ENCODE measurements at regions not wholly inside any gene's neighbourhood (a gene's known extent, or its start where the extent isn't known, plus 50 kb on each side); places are given as distances from the start of the nearest gene placed in this dataset.
"Not testable (repeated sequence)": the region's sequence is repeated elsewhere in the genome, so short reads cannot be mapped to it uniquely, and the experiment has no call there.

DNA sequence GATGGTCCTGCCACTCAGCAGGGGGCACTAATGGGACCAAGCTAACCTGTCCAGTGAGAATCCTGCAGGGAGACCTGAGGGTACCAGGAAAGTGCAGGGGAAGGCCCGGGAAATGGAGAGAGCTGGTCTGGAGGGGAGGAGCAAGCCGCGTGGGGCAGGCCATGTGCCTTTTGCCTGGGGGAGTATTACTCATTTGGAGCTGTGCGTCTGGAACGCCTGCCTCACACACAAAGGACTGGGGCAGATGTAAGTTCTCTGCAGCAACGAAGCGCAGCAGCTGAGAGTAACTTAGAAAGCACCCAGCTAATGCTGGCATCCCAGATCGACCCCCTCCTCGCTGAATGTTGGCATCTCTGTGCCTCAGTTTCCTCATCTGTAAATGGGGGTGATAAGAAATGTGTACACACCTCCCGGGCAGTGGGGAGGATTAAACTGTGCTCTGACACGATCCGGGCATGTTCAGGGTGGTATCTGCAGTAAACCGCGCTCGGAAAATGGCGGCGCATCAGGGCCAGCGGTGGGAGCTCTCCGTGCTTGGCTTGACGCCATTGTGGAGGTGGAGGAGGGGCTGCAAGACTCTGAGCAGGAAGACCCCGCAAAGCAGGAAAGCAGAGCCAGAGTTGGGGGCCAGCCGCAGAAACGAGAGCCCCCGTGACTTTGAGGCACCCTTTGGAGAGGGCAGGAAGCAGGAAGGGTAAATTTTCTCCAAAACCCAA is 212.5 kb downstream of the NPHP4 start:
- ChIA-PET POLR2A (no interaction called here), CTCF (no interaction called here)
- no peak overlapping the region for H3K4me3 Mint-ChIP-seq
- no peak for DNase-seq
- H3K36me3 Mint-ChIP-seq (ENCODE audit: low read depth): no peaks in the 10 kb centered on the region
- H3K9me3 Mint-ChIP-seq: peaks cover 9% of the 10 kb centered on the region
- H3K27me3 Mint-ChIP-seq: no peaks in the 10 kb centered on the region
- no peaks in the 10 kb centered on the region for H3K4me1 Mint-ChIP-seq
- no peak overlapping the region for H3K27ac Mint-ChIP-seq

DNA sequence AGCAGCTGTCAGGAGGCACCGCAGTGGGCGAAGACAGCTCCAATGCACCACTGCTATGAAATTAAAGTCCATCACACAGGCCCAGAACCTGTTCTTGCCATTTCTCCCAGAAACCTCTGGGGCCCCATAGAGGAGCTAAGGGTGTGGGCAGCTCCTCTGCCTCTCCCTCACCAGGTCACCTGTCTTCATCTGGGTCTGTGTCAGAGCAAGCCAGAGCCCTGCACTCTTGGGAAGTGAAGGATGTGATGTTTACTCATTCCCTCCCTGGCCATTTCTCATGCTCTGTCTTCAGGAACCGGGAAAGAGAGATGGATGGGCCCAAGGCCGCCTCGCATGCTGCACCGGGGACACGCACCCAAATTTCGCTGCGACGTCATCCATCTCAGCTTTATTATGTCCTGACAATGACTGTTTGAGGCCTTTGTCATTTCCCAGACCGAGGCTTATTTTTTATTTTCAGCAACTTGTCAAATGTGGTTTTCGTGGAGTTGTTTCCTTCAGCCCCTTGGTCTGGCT is 216.1 kb downstream of the NPHP4 start:
- Mint-ChIP-seq H3K36me3 (ENCODE audit: low read depth) (no peaks in the 10 kb centered on the region), H3K4me3 (no peak overlapping the region), H3K9me3 (peaks cover 9% of the 10 kb centered on the region), H3K27me3 (peaks cover 4% of the 10 kb centered on the region), H3K4me1 (no peaks in the 10 kb centered on the region), H3K27ac (no peak overlapping the region)
- ChIA-PET CTCF (no interaction called here), POLR2A (no interaction called here)
- no peak for DNase-seq

DNA sequence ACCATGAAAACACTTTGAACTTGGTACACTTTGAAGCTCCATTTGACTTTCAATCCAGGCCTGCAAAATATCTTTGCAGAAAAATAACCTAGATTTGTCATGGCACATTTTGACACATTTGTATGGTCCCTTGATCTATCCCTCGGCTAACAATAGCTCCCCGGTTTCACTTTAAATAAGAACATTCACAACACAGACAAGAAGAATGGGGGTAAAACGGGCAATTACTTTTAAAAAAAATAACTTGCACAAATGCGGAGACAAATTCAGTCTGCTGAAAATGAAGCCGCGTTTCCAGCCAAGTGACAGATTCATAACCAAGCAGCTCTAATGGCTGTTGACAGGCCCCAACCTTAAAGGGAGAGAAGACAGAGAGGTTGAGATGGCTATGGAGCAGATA is 218.2 kb downstream of the NPHP4 start:
- Mint-ChIP-seq H3K4me1 (no peaks in the 10 kb centered on the region), H3K4me3 (no peak overlapping the region), H3K27ac (no peak overlapping the region), H3K9me3 (peaks cover 4% of the 10 kb centered on the region), H3K36me3 (ENCODE audit: low read depth) (no peaks in the 10 kb centered on the region), H3K27me3 (peaks cover 10% of the 10 kb centered on the region)
- CTCF ChIA-PET: no interaction called here
- DNase-seq: no peak
- POLR2A ChIA-PET: no interaction called here

DNA sequence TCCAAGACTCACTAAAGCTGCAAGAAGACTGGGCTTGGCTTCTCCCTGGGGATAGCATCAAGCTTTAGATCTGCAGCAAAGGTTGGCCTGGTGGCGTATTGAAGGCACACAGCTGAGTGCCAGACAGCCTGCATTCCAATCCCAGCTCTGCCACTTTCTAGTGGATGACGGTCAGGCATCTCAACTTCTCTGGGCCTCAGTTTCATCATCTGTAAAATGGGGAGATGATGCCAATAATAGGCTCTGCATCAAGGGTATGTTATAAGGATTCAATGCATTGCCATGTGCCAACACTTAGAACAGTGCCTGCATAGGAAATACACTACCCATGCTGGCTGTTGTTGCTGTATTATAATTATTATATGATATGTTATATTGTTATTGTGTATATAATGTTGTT is 220.4 kb downstream of the NPHP4 start:
- DNase-seq: no peak
- peaks cover 10% of the 10 kb centered on the region for H3K27me3 Mint-ChIP-seq
- H3K4me1 Mint-ChIP-seq: no peaks in the 10 kb centered on the region

DNA sequence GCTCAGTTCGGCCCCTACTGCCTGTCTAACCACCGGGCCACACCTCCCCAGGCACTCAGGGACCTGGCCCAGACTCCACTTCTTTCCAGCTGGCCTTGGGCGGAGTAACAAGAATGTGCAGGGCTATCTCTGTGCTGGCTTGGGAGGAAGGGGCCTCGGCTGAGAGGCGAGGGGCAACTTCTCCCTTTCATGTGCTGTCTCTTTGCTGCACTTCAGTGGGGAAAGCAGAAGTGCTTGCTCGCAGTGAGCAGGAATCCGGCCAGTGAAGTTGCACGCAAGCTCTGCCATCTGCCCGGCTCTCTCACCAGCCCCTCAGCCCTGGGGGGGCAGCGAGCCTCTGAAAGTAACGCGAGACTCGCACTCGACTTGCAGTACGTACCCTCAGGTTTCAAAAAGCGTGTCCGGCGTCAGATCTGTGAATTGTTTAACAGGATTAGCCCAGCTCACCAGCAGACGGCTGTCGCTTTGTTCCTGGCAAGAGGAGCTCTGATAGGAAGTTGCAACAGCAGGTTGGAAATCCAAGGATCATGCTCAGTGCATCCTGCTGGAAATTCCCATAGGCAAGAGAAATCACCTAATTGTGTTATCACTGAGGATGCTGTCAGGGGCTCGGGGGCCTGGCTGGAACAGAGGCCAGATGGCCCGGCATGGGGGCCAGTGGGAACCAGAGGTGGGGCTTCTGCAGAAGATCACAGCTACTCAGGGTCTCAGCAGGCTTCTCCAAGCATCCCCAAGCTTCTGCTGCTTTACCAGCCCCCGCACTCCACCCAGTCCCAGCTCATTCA is 221.1 kb downstream of the NPHP4 start:
- Mint-ChIP-seq H3K4me3 (no peak overlapping the region), H3K9me3 (no peaks in the 10 kb centered on the region), H3K27me3 (peaks cover 10% of the 10 kb centered on the region), H3K4me1 (no peaks in the 10 kb centered on the region), H3K27ac (no peak overlapping the region), H3K36me3 (ENCODE audit: low read depth) (no peaks in the 10 kb centered on the region)
- ChIA-PET POLR2A (no interaction called here), CTCF (no interaction called here)
- DNase-seq: no peak

More for the DNA sequence above, 220.4 kb downstream of the NPHP4 start:
- CTCF ChIA-PET: no interaction called here
- Mint-ChIP-seq H3K4me3 (no peak overlapping the region), H3K36me3 (ENCODE audit: low read depth) (no peaks in the 10 kb centered on the region), H3K9me3 (no peaks in the 10 kb centered on the region), H3K27ac (no peak overlapping the region)
- POLR2A ChIA-PET: no interaction called here

DNA sequence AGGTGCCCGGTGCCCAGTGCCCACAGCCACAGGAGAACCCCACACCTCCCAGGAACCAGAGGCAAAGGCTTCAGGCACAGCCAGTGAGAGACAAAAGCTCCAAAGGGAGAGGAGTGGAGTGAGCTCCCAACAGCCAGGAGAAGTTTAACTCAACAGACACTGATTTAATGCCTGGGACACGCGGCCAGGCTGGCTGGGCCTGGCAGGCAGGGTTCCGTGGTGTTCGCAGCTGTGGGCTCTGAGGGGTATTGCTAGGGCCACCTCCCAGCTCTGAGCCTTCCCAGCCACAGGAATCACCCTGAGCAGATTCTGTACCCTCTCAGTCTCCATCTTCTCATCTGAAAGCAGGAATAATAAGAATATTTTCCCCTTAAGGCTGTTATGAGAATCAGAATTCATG is 222.5 kb downstream of the NPHP4 start:
- POLR2A ChIA-PET: no interaction called here
- DNase-seq: no peak
- H3K27me3 Mint-ChIP-seq: peaks cover 10% of the 10 kb centered on the region
- H3K9me3 Mint-ChIP-seq: no peaks in the 10 kb centered on the region
- CTCF ChIA-PET: no interaction called here
- no peak overlapping the region for H3K4me3 Mint-ChIP-seq
- no peaks in the 10 kb centered on the region for H3K4me1 Mint-ChIP-seq
- H3K36me3 Mint-ChIP-seq (ENCODE audit: low read depth): no peaks in the 10 kb centered on the region
- H3K27ac Mint-ChIP-seq: no peak overlapping the region

DNA sequence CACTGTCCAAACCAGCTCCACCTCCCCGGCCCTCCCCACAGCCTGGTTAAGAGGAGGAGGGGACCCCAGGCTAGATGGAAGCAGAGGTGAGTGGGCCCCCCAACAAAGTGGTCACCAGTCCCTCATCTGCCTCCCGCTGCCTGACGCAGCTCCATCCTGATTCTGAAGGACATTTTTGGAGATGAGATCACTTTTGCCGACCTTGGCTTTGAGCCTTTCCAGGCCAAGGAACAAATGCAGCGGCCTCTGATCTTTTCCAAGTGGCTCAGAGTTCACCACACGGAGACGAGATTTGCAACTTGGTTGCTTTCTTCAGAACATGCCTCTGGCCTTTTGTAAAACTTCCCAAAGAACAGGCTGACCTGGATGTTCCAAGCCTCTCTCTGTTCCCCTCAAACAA is 223.1 kb downstream of the NPHP4 start:
- DNase-seq: no peak
- H3K4me1 Mint-ChIP-seq: no peaks in the 10 kb centered on the region
- POLR2A ChIA-PET: no interaction called here
- no peak overlapping the region for H3K27ac Mint-ChIP-seq
- H3K36me3 Mint-ChIP-seq (ENCODE audit: low read depth): no peaks in the 10 kb centered on the region
- peaks cover 10% of the 10 kb centered on the region for H3K27me3 Mint-ChIP-seq
- no peak overlapping the region for H3K4me3 Mint-ChIP-seq
- H3K9me3 Mint-ChIP-seq: no peaks in the 10 kb centered on the region
- CTCF ChIA-PET: interaction anchor here (0.6 kb wide), 1 partner anchor 1828 kb away, joined by 4 read pairs; no protein-coding TSS in a partner anchor

DNA sequence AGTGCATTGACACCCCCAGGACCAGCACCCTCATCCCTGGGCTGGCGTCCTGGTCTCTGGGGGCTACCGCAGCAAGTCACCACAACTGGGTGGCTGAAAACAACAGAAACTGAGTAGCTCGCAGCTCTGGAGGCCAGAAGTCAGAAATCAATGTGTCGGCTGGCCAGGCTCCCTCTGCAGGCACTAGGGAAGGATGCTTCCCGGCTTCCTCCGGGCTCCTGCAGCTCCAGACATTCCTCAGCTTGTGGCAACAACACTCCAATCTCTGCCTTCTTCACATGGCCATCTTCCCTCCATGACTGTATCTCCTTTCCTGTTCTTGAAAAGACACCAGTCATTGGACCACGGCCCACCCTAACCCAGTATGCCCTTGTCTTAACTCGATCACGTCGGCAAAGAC is 224.2 kb downstream of the NPHP4 start:
- no peak overlapping the region for H3K4me3 Mint-ChIP-seq
- CTCF ChIA-PET: no interaction called here
- no peaks in the 10 kb centered on the region for H3K36me3 Mint-ChIP-seq (ENCODE audit: low read depth)
- DNase-seq: no peak
- no peaks in the 10 kb centered on the region for H3K4me1 Mint-ChIP-seq
- peaks cover 7% of the 10 kb centered on the region for H3K9me3 Mint-ChIP-seq
- H3K27me3 Mint-ChIP-seq: peaks cover 10% of the 10 kb centered on the region
- H3K27ac Mint-ChIP-seq: no peak overlapping the region
- POLR2A ChIA-PET: no interaction called here

DNA sequence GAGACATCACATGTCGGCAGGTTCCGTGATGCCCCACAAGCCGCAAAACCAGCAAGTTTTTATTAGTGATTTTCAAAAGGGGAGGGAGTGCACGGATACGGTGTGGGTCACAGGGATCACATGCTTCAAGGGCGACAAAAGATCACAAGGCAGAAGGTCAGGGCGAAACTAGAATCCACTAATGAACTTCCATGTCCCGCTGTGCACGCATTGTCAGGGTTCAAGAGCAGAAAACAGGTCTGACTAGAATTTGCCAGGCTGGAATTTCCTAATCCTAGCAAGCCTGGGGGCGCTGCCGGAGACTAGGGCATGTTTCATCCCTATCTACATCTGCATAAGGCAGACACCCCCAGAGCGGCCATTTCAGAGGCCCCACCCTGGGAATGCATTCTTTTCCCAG is 225.2 kb downstream of the NPHP4 start:
- H3K9me3 Mint-ChIP-seq; POLR2A ChIA-PET; H3K36me3 Mint-ChIP-seq (ENCODE audit: low read depth); DNase-seq; CTCF ChIA-PET; H3K4me3 Mint-ChIP-seq; H3K4me1 Mint-ChIP-seq; H3K27ac Mint-ChIP-seq: not testable (repeated sequence)
- peaks cover 10% of the 10 kb centered on the region for H3K27me3 Mint-ChIP-seq

DNA sequence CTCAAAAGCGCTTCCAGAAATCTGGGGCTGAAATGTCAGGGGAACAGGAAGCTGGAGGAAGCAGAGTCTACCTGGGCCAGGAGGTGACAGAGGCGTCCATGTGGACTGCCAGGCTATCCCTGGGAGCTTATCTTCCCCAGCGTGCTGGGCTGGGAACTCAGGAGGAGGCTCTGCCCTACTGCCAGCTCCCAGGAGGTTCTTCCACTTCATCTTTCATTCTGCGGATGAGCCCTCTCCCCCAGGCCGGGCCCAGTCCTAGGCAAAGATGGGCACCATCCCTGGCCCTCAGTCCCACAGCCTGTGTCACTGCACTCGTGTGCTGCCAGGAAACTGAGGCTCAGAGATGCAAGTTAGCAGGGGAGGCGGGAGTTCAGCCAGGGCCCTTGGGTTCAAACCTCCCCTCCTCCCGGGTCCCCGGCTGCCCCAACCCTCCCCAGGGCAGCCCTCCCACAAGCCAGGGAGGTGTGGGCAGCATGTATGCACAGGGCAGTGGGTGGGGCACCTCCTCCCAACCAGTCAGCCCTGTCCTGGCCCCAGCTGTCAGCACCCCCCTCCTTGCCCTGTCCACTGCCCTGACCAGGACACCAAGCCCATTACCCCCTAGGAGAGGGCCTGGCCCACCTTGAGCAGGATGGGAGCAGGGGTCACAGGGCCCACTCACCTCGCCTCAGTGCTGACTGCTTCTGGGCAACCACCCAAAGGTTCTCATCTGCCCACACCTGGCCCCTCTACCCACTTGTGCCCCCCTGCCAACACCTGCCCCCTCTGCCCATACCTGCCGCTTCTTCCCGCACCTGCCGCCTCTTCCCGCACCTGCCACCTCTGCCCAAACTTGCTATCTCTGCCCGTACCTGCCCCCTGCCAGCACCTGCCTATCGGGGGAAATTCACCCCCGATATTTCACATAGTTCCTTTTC is 226.0 kb downstream of the NPHP4 start:
- no peaks in the 10 kb centered on the region for H3K36me3 Mint-ChIP-seq (ENCODE audit: low read depth)
- H3K4me1 Mint-ChIP-seq: no peaks in the 10 kb centered on the region
- peaks cover 7% of the 10 kb centered on the region for H3K9me3 Mint-ChIP-seq
- POLR2A ChIA-PET: no interaction called here
- no peak for DNase-seq
- CTCF ChIA-PET: no interaction called here
- no peak overlapping the region for H3K27ac Mint-ChIP-seq
- H3K27me3 Mint-ChIP-seq: peaks cover 8% of the 10 kb centered on the region
- no peak overlapping the region for H3K4me3 Mint-ChIP-seq

DNA sequence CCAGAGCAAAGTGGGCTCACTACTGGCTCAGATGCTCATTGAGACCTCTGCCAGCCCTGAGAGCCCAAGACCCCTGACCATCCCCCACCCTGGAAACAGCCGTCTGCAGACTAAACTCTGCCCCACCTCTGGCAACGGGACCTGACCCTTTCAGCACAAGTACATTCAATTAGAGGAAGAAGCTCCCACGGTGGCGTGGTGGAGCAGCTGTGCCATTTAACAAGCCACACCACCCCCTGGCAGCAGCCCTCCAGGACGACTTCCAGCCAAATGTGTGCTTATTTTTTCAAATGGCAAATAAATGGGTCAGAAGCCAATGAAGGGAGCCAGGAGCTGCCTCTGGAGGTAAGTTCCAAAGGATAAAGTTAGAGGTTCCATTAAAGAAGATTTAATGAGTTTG is 226.7 kb downstream of the NPHP4 start:
- no peak for DNase-seq
- POLR2A ChIA-PET: no interaction called here
- Mint-ChIP-seq H3K4me3 (no peak overlapping the region), H3K27me3 (peaks cover under 1% of the 10 kb centered on the region), H3K4me1 (no peaks in the 10 kb centered on the region), H3K27ac (no peak overlapping the region), H3K9me3 (peaks cover 11% of the 10 kb centered on the region), H3K36me3 (ENCODE audit: low read depth) (no peaks in the 10 kb centered on the region)
- CTCF ChIA-PET: no interaction called here

DNA sequence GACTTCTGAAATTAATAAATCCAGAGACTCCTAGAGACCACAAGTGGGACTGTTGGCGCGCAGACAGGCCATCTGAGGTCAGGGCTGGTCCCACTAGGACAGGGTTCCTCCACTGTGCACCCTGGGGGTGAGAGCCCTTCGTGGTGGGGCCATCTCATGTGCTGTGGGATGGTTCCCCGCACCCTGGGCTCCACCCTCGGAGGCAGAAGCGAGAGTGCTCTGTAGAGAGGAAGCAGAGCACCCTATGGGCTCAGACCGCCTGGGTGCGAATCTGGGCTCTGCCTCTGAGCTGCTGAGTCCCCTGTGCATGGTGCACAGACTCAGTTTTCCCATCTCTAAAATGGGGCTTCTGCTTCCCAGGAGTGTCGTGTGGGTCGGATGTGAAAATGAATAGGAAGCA is 227.3 kb downstream of the NPHP4 start:
- ChIA-PET CTCF (interaction anchor here (0.5 to 0.7 kb wide), 3 partner anchors 37 to 889 kb away, joined by 3 read pairs; no protein-coding TSS in a partner anchor), POLR2A (no interaction called here)
- Mint-ChIP-seq H3K27me3 (no peaks in the 10 kb centered on the region), H3K4me1 (no peaks in the 10 kb centered on the region), H3K27ac (no peak overlapping the region), H3K4me3 (no peak overlapping the region), H3K36me3 (ENCODE audit: low read depth) (no peaks in the 10 kb centered on the region), H3K9me3 (peaks cover 16% of the 10 kb centered on the region)
- no peak for DNase-seq

DNA sequence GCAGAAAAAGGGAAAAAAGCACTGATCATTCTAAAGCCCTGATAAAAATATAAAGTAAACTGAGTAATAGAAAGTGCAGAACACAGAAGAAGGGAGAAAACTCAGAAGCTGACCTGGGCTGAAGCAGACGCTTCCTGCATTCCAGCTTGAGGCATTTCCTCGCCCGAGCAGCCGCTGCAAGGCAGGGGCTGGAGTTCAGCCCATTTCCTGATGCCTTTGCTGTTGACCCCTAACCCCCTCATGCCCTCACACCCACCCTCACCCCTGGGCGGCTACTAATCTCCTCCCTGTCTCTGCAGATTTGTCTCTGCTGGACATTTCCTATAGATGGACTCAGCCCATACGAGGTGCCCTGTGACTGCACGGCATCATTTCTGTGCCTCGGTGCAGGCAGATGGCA is 227.8 kb downstream of the NPHP4 start:
- POLR2A ChIA-PET: no interaction called here
- Mint-ChIP-seq H3K27me3 (no peaks in the 10 kb centered on the region), H3K4me1 (no peaks in the 10 kb centered on the region), H3K9me3 (peaks cover 16% of the 10 kb centered on the region), H3K4me3 (no peak overlapping the region), H3K36me3 (ENCODE audit: low read depth) (no peaks in the 10 kb centered on the region), H3K27ac (no peak overlapping the region)
- CTCF ChIA-PET: interaction anchor here (0.5 to 0.7 kb wide), 3 partner anchors 38 to 889 kb away, joined by 3 read pairs; no protein-coding TSS in a partner anchor
- no peak for DNase-seq
